ENCODE measurements at regions not wholly inside any gene's neighbourhood (a gene's known extent, or its start where the extent isn't known, plus 50 kb on each side); places are given as distances from the start of the nearest gene placed in this dataset.

GRCh38 chr5:109605207-109605730 lies 84.5 kb upstream of the MAN2A1 start:
- no peaks in the 10 kb centered on the region for H3K4me1 ChIP-seq (ENCODE audit: control insufficient read depth, low read depth, low read length)
- no peaks in the 10 kb centered on the region for H3K9me3 ChIP-seq (ENCODE audit: control insufficient read depth, low read depth, low read length)
- H3K27me3 ChIP-seq (ENCODE audit: control insufficient read depth, insufficient read depth, low read length), result no peaks in the 10 kb centered on the region
- H3K27ac ChIP-seq (ENCODE audit: low read length), result no peak overlapping the region
- no peak overlapping the region for H3K4me3 ChIP-seq (ENCODE audit: low read length)
- H3K36me3 ChIP-seq (ENCODE audit: control insufficient read depth, low read depth, low read length), result no peaks in the 10 kb centered on the region
- H3K9ac ChIP-seq (ENCODE audit: low read length), result no peak overlapping the region

GRCh38 chr5:109604758-109605157 lies 85.0 kb upstream of the MAN2A1 start:
- Histone ChIP-seq H3K9ac (ENCODE audit: low read length) (no peak overlapping the region), H3K36me3 (ENCODE audit: control insufficient read depth, low read depth, low read length) (no peaks in the 10 kb centered on the region), H3K27me3 (ENCODE audit: control insufficient read depth, insufficient read depth, low read length) (no peaks in the 10 kb centered on the region), H3K9me3 (ENCODE audit: control insufficient read depth, low read depth, low read length) (no peaks in the 10 kb centered on the region), H3K4me1 (ENCODE audit: control insufficient read depth, low read depth, low read length) (no peaks in the 10 kb centered on the region), H3K4me3 (ENCODE audit: low read length) (no peak overlapping the region), H3K27ac (ENCODE audit: low read length) (no peak overlapping the region)

GRCh38 chr5:109601736-109602135 lies 88.0 kb upstream of the MAN2A1 start:
- H3K27ac ChIP-seq (ENCODE audit: low read length), result no peak overlapping the region
- H3K27me3 ChIP-seq (ENCODE audit: control insufficient read depth, insufficient read depth, low read length), result no peaks in the 10 kb centered on the region
- no peaks in the 10 kb centered on the region for H3K4me1 ChIP-seq (ENCODE audit: control insufficient read depth, low read depth, low read length)
- H3K9ac ChIP-seq (ENCODE audit: low read length), result no peak overlapping the region
- H3K4me3 ChIP-seq (ENCODE audit: low read length), result no peak overlapping the region
- H3K36me3 ChIP-seq (ENCODE audit: control insufficient read depth, low read depth, low read length), result no peaks in the 10 kb centered on the region
- no peaks in the 10 kb centered on the region for H3K9me3 ChIP-seq (ENCODE audit: control insufficient read depth, low read depth, low read length)

- no peaks in the 10 kb centered on the region for H3K27me3 ChIP-seq (ENCODE audit: control insufficient read depth, insufficient read depth, low read length)
- no peaks in the 10 kb centered on the region for H3K9me3 ChIP-seq (ENCODE audit: control insufficient read depth, low read depth, low read length)
- H3K4me1 ChIP-seq (ENCODE audit: control insufficient read depth, low read depth, low read length), result no peaks in the 10 kb centered on the region
- H3K4me3 ChIP-seq (ENCODE audit: low read length), result no peak overlapping the region
- H3K9ac ChIP-seq (ENCODE audit: low read length), result no peak overlapping the region
- no peak overlapping the region for H3K27ac ChIP-seq (ENCODE audit: low read length)
- no peaks in the 10 kb centered on the region for H3K36me3 ChIP-seq (ENCODE audit: control insufficient read depth, low read depth, low read length)
Observed at GRCh38 chr5:109597893-109598292, 91.8 kb upstream of the MAN2A1 start.

- H3K27me3 ChIP-seq (ENCODE audit: control insufficient read depth, insufficient read depth, low read length), result no peaks in the 10 kb centered on the region
- H3K4me3 ChIP-seq (ENCODE audit: low read length), result no peak overlapping the region
- no peak overlapping the region for H3K9ac ChIP-seq (ENCODE audit: low read length)
- H3K9me3 ChIP-seq (ENCODE audit: control insufficient read depth, low read depth, low read length), result no peaks in the 10 kb centered on the region
- no peaks in the 10 kb centered on the region for H3K36me3 ChIP-seq (ENCODE audit: control insufficient read depth, low read depth, low read length)
- no peak overlapping the region for H3K27ac ChIP-seq (ENCODE audit: low read length)
- H3K4me1 ChIP-seq (ENCODE audit: control insufficient read depth, low read depth, low read length), result no peaks in the 10 kb centered on the region
Observed at GRCh38 chr5:109594217-109594616, 95.5 kb upstream of the MAN2A1 start.

- Histone ChIP-seq H3K4me3 (ENCODE audit: low read length) (no peak overlapping the region), H3K9ac (ENCODE audit: low read length) (no peak overlapping the region), H3K27me3 (ENCODE audit: control insufficient read depth, insufficient read depth, low read length) (no peaks in the 10 kb centered on the region), H3K27ac (ENCODE audit: low read length) (no peak overlapping the region), H3K36me3 (ENCODE audit: control insufficient read depth, low read depth, low read length) (no peaks in the 10 kb centered on the region), H3K9me3 (ENCODE audit: control insufficient read depth, low read depth, low read length) (no peaks in the 10 kb centered on the region), H3K4me1 (ENCODE audit: control insufficient read depth, low read depth, low read length) (no peaks in the 10 kb centered on the region)
Observed at GRCh38 chr5:109590799-109591198, 98.9 kb upstream of the MAN2A1 start.

GRCh38 chr5:109589986-109590385 lies 99.7 kb upstream of the MAN2A1 start:
- H3K27ac ChIP-seq (ENCODE audit: low read length), result no peak overlapping the region
- no peaks in the 10 kb centered on the region for H3K4me1 ChIP-seq (ENCODE audit: control insufficient read depth, low read depth, low read length)
- no peaks in the 10 kb centered on the region for H3K27me3 ChIP-seq (ENCODE audit: control insufficient read depth, insufficient read depth, low read length)
- H3K36me3 ChIP-seq (ENCODE audit: control insufficient read depth, low read depth, low read length), result no peaks in the 10 kb centered on the region
- no peak overlapping the region for H3K4me3 ChIP-seq (ENCODE audit: low read length)
- H3K9me3 ChIP-seq (ENCODE audit: control insufficient read depth, low read depth, low read length), result no peaks in the 10 kb centered on the region
- no peak overlapping the region for H3K9ac ChIP-seq (ENCODE audit: low read length)

GRCh38 chr5:109589239-109589638 lies 100.5 kb upstream of the MAN2A1 start:
- Histone ChIP-seq H3K27ac (ENCODE audit: low read length) (no peak overlapping the region), H3K27me3 (ENCODE audit: control insufficient read depth, insufficient read depth, low read length) (no peaks in the 10 kb centered on the region), H3K4me3 (ENCODE audit: low read length) (no peak overlapping the region), H3K9ac (ENCODE audit: low read length) (no peak overlapping the region), H3K4me1 (ENCODE audit: control insufficient read depth, low read depth, low read length) (no peaks in the 10 kb centered on the region), H3K36me3 (ENCODE audit: control insufficient read depth, low read depth, low read length) (no peaks in the 10 kb centered on the region), H3K9me3 (ENCODE audit: control insufficient read depth, low read depth, low read length) (no peaks in the 10 kb centered on the region)

GRCh38 chr5:109588281-109589035 lies 101.3 kb upstream of the MAN2A1 start:
- H3K27me3 ChIP-seq (ENCODE audit: control insufficient read depth, insufficient read depth, low read length), result no peaks in the 10 kb centered on the region
- H3K4me1 ChIP-seq (ENCODE audit: control insufficient read depth, low read depth, low read length), result no peaks in the 10 kb centered on the region
- H3K36me3 ChIP-seq (ENCODE audit: control insufficient read depth, low read depth, low read length), result no peaks in the 10 kb centered on the region
- no peak overlapping the region for H3K9ac ChIP-seq (ENCODE audit: low read length)
- H3K9me3 ChIP-seq (ENCODE audit: control insufficient read depth, low read depth, low read length), result no peaks in the 10 kb centered on the region
- H3K4me3 ChIP-seq (ENCODE audit: low read length), result no peak overlapping the region
- H3K27ac ChIP-seq (ENCODE audit: low read length), result no peak overlapping the region

- H3K27me3 ChIP-seq (ENCODE audit: control insufficient read depth, insufficient read depth, low read length), result no peaks in the 10 kb centered on the region
- H3K36me3 ChIP-seq (ENCODE audit: control insufficient read depth, low read depth, low read length), result no peaks in the 10 kb centered on the region
- H3K9ac ChIP-seq (ENCODE audit: low read length), result no peak overlapping the region
- H3K4me3 ChIP-seq (ENCODE audit: low read length), result no peak overlapping the region
- H3K4me1 ChIP-seq (ENCODE audit: control insufficient read depth, low read depth, low read length), result no peaks in the 10 kb centered on the region
- H3K9me3 ChIP-seq (ENCODE audit: control insufficient read depth, low read depth, low read length), result no peaks in the 10 kb centered on the region
- no peak overlapping the region for H3K27ac ChIP-seq (ENCODE audit: low read length)
Observed at GRCh38 chr5:109584986-109585599, 104.6 kb upstream of the MAN2A1 start.

- Histone ChIP-seq H3K9ac (ENCODE audit: low read length) (no peak overlapping the region), H3K27me3 (ENCODE audit: control insufficient read depth, insufficient read depth, low read length) (no peaks in the 10 kb centered on the region), H3K27ac (ENCODE audit: low read length) (no peak overlapping the region), H3K9me3 (ENCODE audit: control insufficient read depth, low read depth, low read length) (no peaks in the 10 kb centered on the region), H3K4me3 (ENCODE audit: low read length) (no peak overlapping the region), H3K4me1 (ENCODE audit: control insufficient read depth, low read depth, low read length) (no peaks in the 10 kb centered on the region), H3K36me3 (ENCODE audit: control insufficient read depth, low read depth, low read length) (no peaks in the 10 kb centered on the region)
Observed at GRCh38 chr5:109580225-109580624, 109.5 kb upstream of the MAN2A1 start.

- Histone ChIP-seq H3K36me3 (ENCODE audit: control insufficient read depth, low read depth, low read length) (no peaks in the 10 kb centered on the region), H3K4me1 (ENCODE audit: control insufficient read depth, low read depth, low read length) (no peaks in the 10 kb centered on the region), H3K9me3 (ENCODE audit: control insufficient read depth, low read depth, low read length) (no peaks in the 10 kb centered on the region), H3K9ac (ENCODE audit: low read length) (no peak overlapping the region), H3K4me3 (ENCODE audit: low read length) (no peak overlapping the region), H3K27ac (ENCODE audit: low read length) (no peak overlapping the region), H3K27me3 (ENCODE audit: control insufficient read depth, insufficient read depth, low read length) (no peaks in the 10 kb centered on the region)
Observed at GRCh38 chr5:109575506-109575905, 114.2 kb upstream of the MAN2A1 start.
